CD4-positive, alpha-beta T cell treated with Interleukin-4 for 4 hours (primary cell): ENCODE measurements at regions not wholly inside any gene's neighbourhood (a gene's known extent, or its start where the extent isn't known, plus 50 kb on each side); places are given as distances from the start of the nearest gene placed in this dataset.

Experiments used
- DNase-seq: peaks from one replicate; pipeline ENCODE4 v3.0.0-alpha.2; 2020

- no peak for DNase-seq
Measured at GRCh38 chr7:38086857-38087256, 91.2 kb upstream of the STARD3NL start.

GRCh38 chr7:38102507-38102906 lies 75.5 kb upstream of the STARD3NL start:
- no peak for DNase-seq

GRCh38 chr7:38105874-38106483 lies 72.1 kb upstream of the STARD3NL start:
- peak; percentile 70 for DNase-seq

GRCh38 chr7:38107486-38107893 lies 70.6 kb upstream of the STARD3NL start:
- DNase-seq: peak; percentile 74

DNA sequence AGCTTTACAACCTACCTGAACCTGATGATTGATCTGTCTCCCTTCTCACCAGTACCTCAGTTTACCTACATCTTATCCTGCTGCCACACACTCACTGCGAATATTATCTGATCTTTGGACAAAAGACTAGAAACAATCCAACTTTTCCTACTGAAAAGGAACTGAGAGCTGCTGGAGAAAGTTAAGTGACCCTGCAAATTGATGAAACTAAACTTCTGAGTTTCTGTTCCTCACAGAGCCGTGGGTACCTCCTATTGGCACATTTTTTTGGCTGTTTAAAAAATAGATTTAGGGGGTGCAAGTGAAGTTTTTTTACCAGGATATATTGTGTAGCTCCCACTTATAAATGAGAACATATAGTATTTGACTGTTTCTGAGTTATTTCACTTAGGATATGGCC lies 66.0 kb upstream of the STARD3NL start:
- no peak for DNase-seq

GRCh38 chr7:38120076-38120475 lies 58.0 kb upstream of the STARD3NL start:
- no peak for DNase-seq

GRCh38 chr7:38122501-38122900 lies 55.5 kb upstream of the STARD3NL start:
- DNase-seq: no peak

DNA sequence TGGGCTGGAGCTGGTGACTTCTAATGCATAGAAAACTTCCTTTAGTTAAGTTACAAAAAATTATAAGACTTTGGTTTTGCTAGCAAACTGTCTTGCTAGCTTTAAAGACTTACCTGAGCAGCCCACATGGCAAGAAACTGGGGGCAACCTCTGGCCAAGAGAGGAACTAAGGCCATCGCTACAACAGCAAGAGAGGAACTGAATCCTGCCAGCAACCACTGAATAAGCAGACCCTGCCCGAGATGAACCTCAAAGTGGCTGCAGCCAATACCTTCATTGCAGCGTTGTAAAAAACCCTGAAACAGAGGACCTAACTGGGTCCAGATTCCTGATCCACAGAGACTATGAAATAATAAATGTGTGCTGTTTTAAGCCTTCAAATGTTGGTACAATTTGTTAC lies 54.6 kb upstream of the STARD3NL start:
- no peak for DNase-seq

DNA sequence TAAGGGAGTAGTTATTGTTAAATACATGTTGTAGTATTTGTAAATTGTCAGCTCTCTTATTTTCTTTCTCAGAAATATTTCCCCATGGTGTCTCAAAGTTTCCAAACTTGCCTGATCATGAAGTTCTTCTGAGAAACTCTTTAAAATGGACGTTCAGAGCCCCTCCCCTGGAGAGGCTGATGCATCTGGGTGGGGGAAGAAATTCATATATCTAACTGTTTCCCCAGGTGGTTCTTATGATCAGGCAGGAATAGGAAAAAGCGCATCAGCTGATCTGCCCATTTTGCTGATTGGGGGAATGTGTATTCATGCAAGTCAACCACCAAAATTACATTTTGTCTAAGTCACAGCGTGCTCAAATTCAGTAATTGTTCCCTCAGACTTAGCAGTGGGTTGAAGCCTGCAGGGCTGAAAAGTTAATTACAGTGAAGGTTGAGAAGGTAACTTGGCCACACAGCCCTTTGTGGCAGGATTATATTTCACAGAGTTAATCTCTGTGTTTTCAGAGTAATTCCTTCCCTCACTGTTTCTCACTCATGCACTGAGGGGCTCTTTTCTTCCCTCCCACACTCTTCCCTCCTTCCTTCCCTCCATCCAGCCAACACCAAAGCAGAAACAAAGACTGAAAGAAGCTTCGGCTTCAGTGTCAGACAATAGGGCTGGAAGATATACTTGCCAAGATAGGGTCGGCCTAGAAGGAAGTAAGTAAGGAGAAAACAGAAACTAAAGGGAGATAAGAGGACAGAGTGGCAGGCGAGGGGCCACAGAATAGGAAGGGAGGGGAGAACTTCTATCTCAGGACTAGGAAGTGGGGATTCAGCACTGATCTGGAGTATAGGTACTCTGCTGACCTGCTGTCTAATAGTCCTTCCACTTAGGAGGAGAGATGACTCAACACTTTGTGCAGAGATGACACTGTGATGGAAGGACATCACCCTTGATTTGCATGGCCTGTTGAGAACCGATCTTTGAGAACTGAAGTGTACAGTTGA lies 50.5 kb upstream of the STARD3NL start:
- DNase-seq: no peak
